ENCODE measurements at regions not wholly inside any gene's neighbourhood (a gene's known extent, or its start where the extent isn't known, plus 50 kb on each side); places are given as distances from the start of the nearest gene placed in this dataset.

DNA sequence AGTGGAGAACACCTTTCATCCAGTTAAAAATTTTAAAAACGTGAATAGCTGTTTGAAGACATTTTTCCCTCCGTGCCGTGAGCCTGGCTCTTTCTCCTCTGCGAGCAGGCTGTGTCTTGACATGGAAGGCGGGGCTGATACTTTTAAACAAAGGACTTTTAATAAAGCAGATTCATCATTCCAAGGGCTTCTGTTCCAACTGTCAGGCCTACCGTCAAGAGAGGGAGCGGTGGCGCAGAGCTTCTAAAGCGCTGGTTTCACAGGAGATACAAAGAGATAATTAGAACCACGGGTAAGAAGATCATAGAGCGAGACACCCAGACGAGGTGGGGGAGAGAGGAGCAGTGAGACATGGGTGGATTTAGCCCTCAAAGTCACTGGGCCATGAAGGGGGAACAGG is 247.4 kb upstream of the C1orf174 start:
- TF ChIP-seq YY1 (IDR thresholded peaks at IDR 0.05; ENCODE audit: insufficient read depth, insufficient read length) (no peak), SUZ12 (IDR thresholded peaks at IDR 0.05; ENCODE audit: extremely low read depth, insufficient read depth, insufficient read length) (no peak)

All from NT2/D1 (cell line).